Activated T-helper 1 cell treated with anti-CD3 and anti-CD28 coated beads, Interleukin-12 subunit alpha, Interleukin-12 subunit beta, Interleukin-2, Interleukin-4 antibody, amounts not matched to agents 30 ng/mL and 10 ng/mL and 1 ng/mL, durations not matched to agents 14 hours and 24 hours and 36 hours (primary cell): ENCODE measurements at regions not wholly inside any gene's neighbourhood (a gene's known extent, or its start where the extent isn't known, plus 50 kb on each side); places are given as distances from the start of the nearest gene placed in this dataset.
"Not testable (repeated sequence)": the region's sequence is repeated elsewhere in the genome, so short reads cannot be mapped to it uniquely, and the experiment has no call there.

ENCODE experiments used
- DNase-seq: peaks from one replicate; pipeline ENCODE4 v3.0.0; 2021; ENCODE audit warnings: low spot score
- H3K27ac Mint-ChIP-seq: one replicate; pipeline ENCODE4 v1.8.0; 2021; ENCODE audit warnings: mild to moderate bottlenecking, mixed read lengths
- H3K27me3 Mint-ChIP-seq: one replicate; pipeline ENCODE4 v1.8.0; 2022; ENCODE audit warnings: mild to moderate bottlenecking, moderate library complexity, mixed read lengths; ENCODE audit not compliant: insufficient read depth
- H3K36me3 Mint-ChIP-seq: one replicate; pipeline ENCODE4 v1.8.0; 2021; ENCODE audit warnings: low read depth, mixed read lengths
- H3K4me1 Mint-ChIP-seq: one replicate; pipeline ENCODE4 v1.8.0; 2021; ENCODE audit warnings: low read depth, mixed read lengths
- H3K4me3 Mint-ChIP-seq: one replicate; pipeline ENCODE4 v1.8.0; 2021; ENCODE audit warnings: mild to moderate bottlenecking, moderate library complexity, mixed read lengths
- H3K9me3 Mint-ChIP-seq: one replicate; pipeline ENCODE4 v1.8.0; 2021; ENCODE audit warnings: mixed read lengths
- intact Hi-C: fragments of 100-400 bp; cut with micrococcal nuclease; formaldehyde crosslinking; loops from one replicate; pipeline ENCODE4 v1.15.1; 2024

DNA sequence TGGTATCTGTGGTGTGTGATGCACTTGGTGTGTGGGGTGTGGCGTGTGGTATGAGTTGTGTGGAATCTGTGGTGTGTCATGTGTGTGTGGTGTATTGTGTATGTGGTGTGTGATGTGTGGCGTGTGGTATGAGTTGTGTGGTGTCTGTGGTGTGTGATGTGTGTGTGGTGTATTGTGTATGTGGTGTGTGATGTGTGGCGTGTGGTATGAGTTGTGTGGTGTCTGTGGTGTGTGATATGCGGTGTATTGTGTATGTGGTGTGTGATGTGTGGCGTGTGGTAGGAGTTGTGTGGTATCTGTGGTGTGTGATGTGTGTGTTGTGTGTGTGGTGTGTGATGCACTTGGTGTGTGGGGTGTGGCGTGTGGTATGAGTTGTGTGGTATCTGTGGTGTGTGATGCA is 271.7 kb upstream of the IRX1 start:
- H3K36me3 Mint-ChIP-seq, H3K27ac Mint-ChIP-seq, H3K9me3 Mint-ChIP-seq, H3K4me1 Mint-ChIP-seq, DNase-seq, H3K4me3 Mint-ChIP-seq, H3K27me3 Mint-ChIP-seq, intact Hi-C loops: not testable (repeated sequence)

DNA sequence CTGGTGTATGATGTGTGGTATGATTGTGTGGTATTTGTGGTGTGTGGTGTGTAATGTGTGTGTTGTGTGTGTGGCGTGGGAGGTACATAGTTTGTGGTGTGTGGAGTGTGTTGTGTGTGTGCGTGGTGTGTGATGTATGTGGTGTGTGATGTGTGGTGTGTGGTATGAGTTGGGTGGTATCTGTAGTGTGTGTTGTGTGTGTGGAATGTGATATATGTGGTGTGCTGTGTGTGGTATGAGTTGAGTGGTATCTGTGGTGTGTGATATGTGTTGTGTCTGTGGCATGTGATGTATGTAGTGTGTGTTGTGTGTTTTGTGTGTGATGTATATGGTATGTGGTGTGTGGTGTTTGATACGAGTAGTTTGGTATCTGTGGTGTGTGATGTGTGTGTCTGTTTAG is 272.5 kb upstream of the IRX1 start:
- no peaks in the 10 kb centered on the region for H3K4me1 Mint-ChIP-seq
- H3K27me3 Mint-ChIP-seq, result no peaks in the 10 kb centered on the region
- intact Hi-C loops, result no loop called here
- DNase-seq, result no peak
- H3K36me3 Mint-ChIP-seq, result no peaks in the 10 kb centered on the region
- no peak overlapping the region for H3K27ac Mint-ChIP-seq
- peaks cover 7% of the 10 kb centered on the region for H3K9me3 Mint-ChIP-seq
- no peak overlapping the region for H3K4me3 Mint-ChIP-seq

DNA sequence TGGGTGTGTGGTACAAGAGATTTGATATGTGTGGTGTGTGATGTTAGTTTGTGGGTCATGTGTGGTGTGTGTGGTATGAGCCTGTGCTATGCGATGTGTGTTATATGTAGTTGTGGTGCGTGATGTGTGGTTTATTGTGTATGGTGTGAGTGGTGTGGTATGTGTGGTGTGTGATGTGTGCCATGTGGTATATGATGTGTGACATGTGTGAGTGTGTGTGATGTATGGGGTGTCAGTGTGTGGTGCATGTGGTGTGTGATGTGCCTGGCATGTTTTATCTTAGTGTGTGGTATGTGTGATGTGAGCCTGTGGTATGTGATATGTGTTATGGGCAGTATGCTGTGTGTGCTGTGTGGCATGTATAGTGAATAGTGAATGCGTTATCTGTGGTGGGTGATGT is 273.0 kb upstream of the IRX1 start:
- no peak overlapping the region for H3K4me3 Mint-ChIP-seq
- no peaks in the 10 kb centered on the region for H3K4me1 Mint-ChIP-seq
- H3K36me3 Mint-ChIP-seq, result no peaks in the 10 kb centered on the region
- DNase-seq, result no peak
- intact Hi-C loops, result no loop called here
- peaks cover 7% of the 10 kb centered on the region for H3K9me3 Mint-ChIP-seq
- H3K27ac Mint-ChIP-seq, result no peak overlapping the region
- no peaks in the 10 kb centered on the region for H3K27me3 Mint-ChIP-seq

DNA sequence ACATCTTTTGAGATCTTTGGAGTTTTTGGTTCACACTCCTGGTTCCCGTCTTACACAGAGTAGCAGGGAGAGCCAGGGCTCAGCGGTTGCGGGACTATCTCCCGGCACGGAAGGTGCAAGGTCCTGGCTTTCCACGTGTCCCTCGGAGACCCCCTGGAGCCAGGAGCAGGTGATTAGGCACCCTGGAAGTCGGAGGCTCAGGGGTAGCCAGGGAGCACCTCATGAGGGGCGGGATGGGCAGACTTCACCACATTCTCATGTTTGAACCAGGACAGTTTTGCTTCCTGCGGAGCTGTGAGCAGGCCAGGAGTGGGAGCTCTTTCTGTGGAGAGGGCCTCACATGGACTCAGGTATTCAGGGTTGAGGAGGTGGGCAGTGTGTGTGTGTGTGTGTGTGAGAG is 273.7 kb upstream of the IRX1 start:
- Mint-ChIP-seq H3K36me3 (no peaks in the 10 kb centered on the region), H3K4me3 (no peak overlapping the region), H3K27me3 (no peaks in the 10 kb centered on the region), H3K4me1 (no peaks in the 10 kb centered on the region), H3K27ac (no peak overlapping the region), H3K9me3 (peaks cover 7% of the 10 kb centered on the region)
- intact Hi-C loops, result no loop called here
- no peak for DNase-seq

DNA sequence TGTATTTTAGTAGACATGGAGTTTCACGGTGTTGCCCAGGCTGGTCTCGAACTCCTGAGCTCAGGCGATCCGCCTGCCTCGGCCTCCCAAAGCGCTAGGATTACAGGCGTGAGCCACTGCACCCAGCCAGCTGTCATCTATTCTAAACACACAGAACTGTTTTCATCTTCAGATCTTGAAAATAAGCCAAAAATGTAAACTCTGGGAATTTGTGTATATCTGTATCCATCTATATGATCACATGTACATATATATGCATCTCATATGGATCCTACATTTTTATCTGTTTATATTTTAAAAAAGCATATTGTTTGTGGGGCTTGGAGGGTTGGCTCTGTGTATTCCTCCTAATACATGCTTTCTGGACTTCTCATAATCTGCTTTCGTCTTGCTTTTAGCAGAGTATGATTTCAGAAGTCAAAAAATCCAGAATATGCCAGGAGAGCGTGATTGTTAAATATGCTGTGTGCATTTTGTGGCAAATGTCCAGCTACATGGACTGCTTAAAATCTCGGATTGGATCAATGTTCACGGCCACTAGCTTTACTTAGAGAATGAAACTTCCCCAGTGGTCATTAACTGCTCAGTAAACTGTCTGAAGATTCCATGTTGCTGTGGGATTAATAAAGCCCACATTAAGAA is 274.4 kb upstream of the IRX1 start:
- Mint-ChIP-seq H3K4me3 (no peak overlapping the region), H3K27me3 (no peaks in the 10 kb centered on the region), H3K27ac (no peak overlapping the region), H3K4me1 (no peaks in the 10 kb centered on the region), H3K36me3 (no peaks in the 10 kb centered on the region), H3K9me3 (peaks cover 7% of the 10 kb centered on the region)
- intact Hi-C loops, result no loop called here
- no peak for DNase-seq

DNA sequence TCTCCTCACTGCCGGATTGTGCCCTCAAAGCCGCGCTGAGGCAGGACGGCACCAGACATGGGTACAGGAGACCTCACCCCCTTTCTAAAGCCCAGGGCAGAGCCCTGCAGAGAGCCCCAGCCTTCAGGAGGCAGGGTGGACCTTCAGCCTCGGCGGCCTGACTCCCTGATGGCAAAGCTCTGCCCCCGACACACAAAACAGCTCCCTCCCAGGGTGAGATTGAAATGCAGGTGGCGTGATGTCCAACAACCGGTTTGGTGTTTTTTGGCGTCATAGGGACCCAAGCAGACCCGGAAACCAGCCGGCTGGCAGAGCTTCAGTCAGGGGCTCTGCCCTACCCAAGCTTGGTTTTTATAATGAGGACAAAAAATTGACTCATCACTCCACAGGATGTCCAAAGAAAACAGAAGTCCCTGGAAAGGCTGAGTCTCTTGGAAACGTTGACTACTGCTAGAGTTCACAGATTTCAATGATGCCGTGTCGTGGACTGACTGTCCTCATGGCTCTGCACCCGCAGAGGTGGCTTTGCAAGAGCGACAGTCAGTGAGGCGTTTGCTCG is 275.2 kb upstream of the IRX1 start:
- H3K4me3 Mint-ChIP-seq, result no peak overlapping the region
- no peaks in the 10 kb centered on the region for H3K4me1 Mint-ChIP-seq
- no peak overlapping the region for H3K27ac Mint-ChIP-seq

DNA sequence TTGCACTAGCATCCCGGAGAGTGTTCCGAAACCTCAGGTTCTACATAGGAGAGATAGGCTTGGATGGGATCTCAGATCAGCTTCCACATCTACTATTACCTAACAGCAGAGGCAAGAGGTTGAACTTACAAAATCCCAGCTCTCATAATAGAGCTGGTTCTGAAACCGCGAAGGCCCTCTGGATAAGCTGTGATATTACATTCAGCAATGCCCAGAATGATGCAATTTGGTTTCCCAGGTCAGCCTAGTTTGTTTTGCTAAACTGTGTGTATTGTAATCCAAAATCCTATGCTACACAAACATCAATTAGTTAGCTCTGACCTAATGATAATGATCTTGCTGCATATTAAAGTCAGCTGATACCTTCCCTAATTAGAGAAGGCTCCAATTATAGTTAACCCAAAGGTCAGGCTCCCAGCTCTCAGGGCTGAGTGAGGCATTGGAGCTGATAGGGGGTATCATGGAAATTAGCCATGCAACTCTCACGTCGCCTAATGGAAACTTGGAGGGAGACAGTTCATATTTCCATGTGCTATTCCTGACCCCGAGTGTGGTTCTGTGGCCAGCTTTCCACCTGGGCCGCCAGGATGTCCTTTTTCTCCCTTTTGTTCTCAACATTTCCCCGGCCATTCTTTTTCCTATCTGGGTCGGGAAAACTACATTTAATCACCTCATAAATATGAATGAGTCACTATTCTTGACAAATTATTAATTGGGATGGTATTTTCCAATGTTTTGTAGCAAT is 278.4 kb upstream of the IRX1 start:
- Mint-ChIP-seq H3K9me3 (peaks cover 9% of the 10 kb centered on the region), H3K27me3 (no peaks in the 10 kb centered on the region), H3K4me1 (no peaks in the 10 kb centered on the region), H3K27ac (no peak overlapping the region), H3K36me3 (no peaks in the 10 kb centered on the region), H3K4me3 (no peak overlapping the region)
- intact Hi-C loops, result no loop called here
- DNase-seq, result no peak

More for the DNA sequence above, 275.2 kb upstream of the IRX1 start:
- intact Hi-C loops, result no loop called here
- Mint-ChIP-seq H3K36me3 (no peaks in the 10 kb centered on the region), H3K27me3 (no peaks in the 10 kb centered on the region), H3K9me3 (peaks cover 4% of the 10 kb centered on the region)
- no peak for DNase-seq

DNA sequence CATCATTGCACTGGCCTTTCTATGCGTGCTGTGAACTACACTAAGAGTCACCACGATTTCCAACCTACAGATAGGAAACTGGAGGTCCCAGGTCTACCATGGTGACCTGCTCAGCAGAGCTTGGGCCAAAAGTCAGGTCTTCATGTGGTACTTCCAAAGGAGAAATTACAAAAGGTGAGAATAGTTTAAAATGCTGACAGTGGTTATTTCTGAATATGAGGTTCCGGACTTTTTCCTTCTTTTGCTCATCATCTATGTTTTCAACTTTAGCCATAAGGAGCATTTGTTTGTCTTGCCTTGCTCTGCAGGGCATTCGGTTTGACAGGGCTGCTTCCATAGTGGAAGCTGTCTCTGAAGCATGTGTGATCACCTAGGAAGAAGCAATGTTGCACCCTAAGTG is 282.1 kb upstream of the IRX1 start:
- Mint-ChIP-seq H3K4me1 (no peaks in the 10 kb centered on the region), H3K27ac (no peak overlapping the region), H3K9me3 (peaks cover 12% of the 10 kb centered on the region), H3K36me3 (no peaks in the 10 kb centered on the region), H3K4me3 (no peak overlapping the region), H3K27me3 (no peaks in the 10 kb centered on the region)
- no peak for DNase-seq
- intact Hi-C loops, result no loop called here

DNA sequence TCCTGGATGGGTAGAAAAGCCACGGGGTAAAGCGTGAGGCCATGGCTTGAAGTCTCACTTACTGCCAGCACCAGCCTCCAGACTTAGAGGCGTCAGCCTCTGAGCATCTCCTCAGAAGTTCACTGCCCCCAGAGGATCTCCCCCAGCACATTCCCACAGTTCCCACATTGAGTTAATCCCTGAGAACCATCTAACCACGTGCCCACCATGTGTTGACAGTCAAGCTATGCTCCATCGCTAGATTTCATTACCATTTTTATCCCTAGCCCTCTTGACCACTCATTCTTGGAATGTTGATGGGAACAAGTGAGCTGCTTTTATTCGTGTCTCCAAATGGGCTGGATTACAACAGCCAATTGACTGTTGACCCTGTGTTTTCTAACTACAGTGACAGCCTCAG is 283.3 kb upstream of the IRX1 start:
- no peak for DNase-seq
- Mint-ChIP-seq H3K36me3 (no peaks in the 10 kb centered on the region), H3K4me1 (no peaks in the 10 kb centered on the region), H3K27ac (no peak overlapping the region), H3K27me3 (no peaks in the 10 kb centered on the region), H3K9me3 (peaks cover 16% of the 10 kb centered on the region), H3K4me3 (no peak overlapping the region)
- intact Hi-C loops, result no loop called here

DNA sequence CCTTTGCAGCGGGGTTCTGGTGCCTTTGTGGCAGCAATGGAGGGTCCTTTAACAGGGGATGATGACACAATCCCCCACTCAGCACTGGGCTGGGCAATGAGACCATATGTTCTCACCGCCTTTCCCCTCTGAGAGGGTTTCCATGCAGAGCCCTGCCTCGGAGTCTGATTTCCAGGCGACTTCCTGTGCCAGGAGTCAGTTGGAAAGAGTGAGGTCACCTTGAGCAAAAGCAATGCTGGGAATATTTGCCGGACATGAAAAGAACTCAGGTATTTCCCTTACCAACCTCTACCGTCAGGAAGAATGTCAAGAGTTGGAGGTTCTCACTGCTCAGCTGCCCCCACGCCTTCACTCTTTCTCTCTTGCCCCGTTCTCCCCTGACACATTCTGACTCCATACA is 284.2 kb upstream of the IRX1 start:
- Mint-ChIP-seq H3K36me3 (no peaks in the 10 kb centered on the region), H3K4me3 (no peak overlapping the region), H3K27me3 (no peaks in the 10 kb centered on the region), H3K27ac (no peak overlapping the region), H3K9me3 (peaks cover 16% of the 10 kb centered on the region), H3K4me1 (no peaks in the 10 kb centered on the region)
- no peak for DNase-seq
- intact Hi-C loops, result no loop called here

DNA sequence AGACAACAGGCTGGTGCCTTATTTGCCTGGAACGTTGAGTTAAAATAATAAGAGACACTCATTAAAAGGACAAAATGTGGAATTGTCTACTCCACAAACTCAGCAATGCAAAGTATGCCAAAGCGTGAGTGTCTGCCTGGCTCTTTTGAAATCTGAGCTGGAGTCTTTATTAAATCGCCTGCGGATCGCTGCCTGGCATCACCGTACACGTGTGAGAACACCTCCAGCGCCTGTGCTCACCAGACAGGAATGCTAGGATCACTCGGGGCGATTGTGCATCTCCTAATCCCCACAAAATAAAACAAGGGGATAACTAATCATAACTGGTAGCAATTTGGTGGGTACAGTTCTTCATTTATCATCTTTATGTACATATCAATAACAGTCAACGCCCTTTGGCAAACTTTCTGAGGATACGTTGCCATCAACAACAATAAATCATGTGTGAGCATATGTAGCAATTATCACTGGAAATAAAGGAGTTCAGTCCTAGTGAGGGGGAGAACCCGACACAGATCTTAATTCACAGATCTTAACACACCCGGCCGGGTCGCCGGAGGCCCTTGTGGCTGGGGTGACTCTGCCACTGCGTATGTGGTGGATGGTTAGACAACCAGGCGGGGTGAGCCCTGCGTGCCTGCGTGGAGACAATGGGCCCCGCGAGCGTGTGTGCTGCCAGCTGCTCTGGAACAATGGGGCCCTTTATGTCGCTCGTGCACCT is 284.9 kb upstream of the IRX1 start:
- Mint-ChIP-seq H3K4me1 (no peaks in the 10 kb centered on the region), H3K9me3 (peaks cover 16% of the 10 kb centered on the region), H3K27me3 (no peaks in the 10 kb centered on the region), H3K27ac (no peak overlapping the region), H3K4me3 (no peak overlapping the region), H3K36me3 (no peaks in the 10 kb centered on the region)
- no peak for DNase-seq
- intact Hi-C loops, result no loop called here

DNA sequence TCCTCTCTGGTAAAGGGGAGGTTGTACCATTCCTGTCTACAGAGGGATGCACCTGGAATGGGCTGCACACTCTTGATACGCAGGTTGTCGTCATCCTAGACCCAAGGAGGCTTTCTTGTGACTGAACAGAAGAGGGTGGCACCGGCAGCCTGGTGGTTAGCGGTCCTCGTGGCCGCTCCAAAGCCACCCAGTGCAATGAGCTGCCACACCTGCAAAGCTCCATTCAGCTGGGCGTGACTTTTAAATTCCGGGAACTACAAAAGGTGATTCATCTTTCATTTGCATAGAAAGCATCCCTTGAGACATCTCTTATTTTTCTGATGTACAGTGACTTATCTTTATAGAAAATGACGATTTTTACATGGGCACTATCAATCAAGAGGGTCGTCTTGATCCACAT is 286.1 kb upstream of the IRX1 start:
- no peaks in the 10 kb centered on the region for H3K36me3 Mint-ChIP-seq
- intact Hi-C loops, result no loop called here
- no peak overlapping the region for H3K4me3 Mint-ChIP-seq
- H3K27ac Mint-ChIP-seq, result no peak overlapping the region
- DNase-seq, result no peak
- H3K4me1 Mint-ChIP-seq, result no peaks in the 10 kb centered on the region
- peaks cover 20% of the 10 kb centered on the region for H3K9me3 Mint-ChIP-seq
- H3K27me3 Mint-ChIP-seq, result no peaks in the 10 kb centered on the region

DNA sequence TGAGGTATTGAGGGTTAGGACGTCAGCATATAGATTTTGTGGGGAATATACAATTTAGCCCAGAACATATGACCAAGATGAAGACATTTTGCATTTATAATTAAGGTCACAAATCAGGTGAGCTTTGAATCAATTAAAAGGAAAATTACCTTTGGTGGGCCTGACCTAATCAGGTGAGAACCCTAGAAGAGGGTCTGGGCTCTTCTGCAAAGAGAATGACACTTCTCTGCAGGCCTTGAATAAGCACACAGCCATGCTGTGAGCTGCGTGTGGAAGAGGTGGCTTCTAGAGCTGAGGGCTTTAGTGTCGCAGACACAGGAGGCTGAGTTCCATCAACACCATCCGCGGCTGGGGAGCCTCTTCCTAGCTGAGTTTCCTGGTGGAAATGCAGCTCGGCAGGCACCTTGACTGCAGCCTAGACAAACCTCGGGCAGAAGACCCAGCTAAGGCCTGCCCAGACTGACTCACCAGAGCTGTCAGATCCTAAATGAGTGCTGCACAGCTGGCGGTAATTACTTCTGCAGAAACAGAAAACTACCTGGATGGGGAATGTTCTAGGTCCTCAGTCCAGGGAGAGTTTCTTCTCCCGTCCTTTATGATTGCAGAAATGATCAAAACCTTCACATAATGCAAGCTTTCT is 287.5 kb upstream of the IRX1 start:
- DNase-seq, result no peak
- Mint-ChIP-seq H3K4me1 (no peaks in the 10 kb centered on the region), H3K27ac (no peak overlapping the region), H3K36me3 (no peaks in the 10 kb centered on the region), H3K9me3 (peaks cover 13% of the 10 kb centered on the region), H3K4me3 (no peak overlapping the region), H3K27me3 (no peaks in the 10 kb centered on the region)
- intact Hi-C loops, result no loop called here
